Esophagus squamous epithelium (tissue), 4 donors: ENCODE measurements at regions not wholly inside any gene's neighbourhood (a gene's known extent, or its start where the extent isn't known, plus 50 kb on each side); places are given as distances from the start of the nearest gene placed in this dataset.

Experiments used
- POLR2A ChIP-seq, 4 donors: fragments of 450-650 bp; IDR thresholded peaks; one replicate each; pipeline ENCODE4 v1.6.1; 2017; ENCODE audit warnings: antibody characterized with exemption in 4 of 4, mild to moderate bottlenecking in 4 of 4, moderate library complexity in 3 of 4
- TF ChIP-seq, protein P1 (sequence below), 6 experiments: fragments of 450-650 bp in 4 of 6; fragments of 200-600 bp in 2 of 6; sonication (generic) in 2 of 6; IDR thresholded peaks; one replicate each; pipeline ENCODE4 v1.5.1; 2016 to 2019; ENCODE audit warnings: antibody characterized with exemption in 6 of 6, mild to moderate bottlenecking in 4 of 6, moderate library complexity in 4 of 6

- TF ChIP-seq, protein P1, sequence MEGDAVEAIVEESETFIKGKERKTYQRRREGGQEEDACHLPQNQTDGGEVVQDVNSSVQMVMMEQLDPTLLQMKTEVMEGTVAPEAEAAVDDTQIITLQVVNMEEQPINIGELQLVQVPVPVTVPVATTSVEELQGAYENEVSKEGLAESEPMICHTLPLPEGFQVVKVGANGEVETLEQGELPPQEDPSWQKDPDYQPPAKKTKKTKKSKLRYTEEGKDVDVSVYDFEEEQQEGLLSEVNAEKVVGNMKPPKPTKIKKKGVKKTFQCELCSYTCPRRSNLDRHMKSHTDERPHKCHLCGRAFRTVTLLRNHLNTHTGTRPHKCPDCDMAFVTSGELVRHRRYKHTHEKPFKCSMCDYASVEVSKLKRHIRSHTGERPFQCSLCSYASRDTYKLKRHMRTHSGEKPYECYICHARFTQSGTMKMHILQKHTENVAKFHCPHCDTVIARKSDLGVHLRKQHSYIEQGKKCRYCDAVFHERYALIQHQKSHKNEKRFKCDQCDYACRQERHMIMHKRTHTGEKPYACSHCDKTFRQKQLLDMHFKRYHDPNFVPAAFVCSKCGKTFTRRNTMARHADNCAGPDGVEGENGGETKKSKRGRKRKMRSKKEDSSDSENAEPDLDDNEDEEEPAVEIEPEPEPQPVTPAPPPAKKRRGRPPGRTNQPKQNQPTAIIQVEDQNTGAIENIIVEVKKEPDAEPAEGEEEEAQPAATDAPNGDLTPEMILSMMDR (IDR thresholded peaks at IDR 0.05), result no peak
- TF ChIP-seq POLR2A (IDR thresholded peaks at IDR 0.05), result no peak
Observed at GRCh38 chr13:112244061-112244460, 132.1 kb upstream of the SPACA7 start.
